HCT116 (cell line): ENCODE measurements at regions not wholly inside any gene's neighbourhood (a gene's known extent, or its start where the extent isn't known, plus 50 kb on each side); places are given as distances from the start of the nearest gene placed in this dataset.
"Not testable (repeated sequence)": the region's sequence is repeated elsewhere in the genome, so short reads cannot be mapped to it uniquely, and the experiment has no call there.

ENCODE experiments used
- ATAC-seq: fragments of 200-7000 bp; cut with Tn5 transposase; 2 replicates; pipeline ENCODE4 v1.9.1; 2020; ENCODE audit warnings: mild to moderate bottlenecking, moderate library complexity
- BruUV-seq: library from RNA; stranded (reverse); fragments of 400-500 nt; replicated peaks from 2 replicates; lab custom pipeline; 2021; lab: Mats Ljungman, UMichigan
- CTCF ChIA-PET: fragments of 300-600 bp; sonication (Branson Sonifier 250); formaldehyde crosslinking; loops from one replicate; lab custom pipeline; 2021; ENCODE audit warnings: antibody characterized with exemption; lab: Charles Lee
- POLR2A ChIA-PET: fragments of 300-600, 350-600 bp; sonication (Branson Sonifier 250); formaldehyde crosslinking; loops from one replicate; lab custom pipeline; 2021; ENCODE audit warnings: antibody characterized with exemption; lab: Charles Lee
- RAD21 ChIA-PET, 2 experiments: fragments of 300-600 bp; sonication (Branson Sonifier 250); formaldehyde crosslinking; loops; one replicate each; lab custom pipeline; 2023; ENCODE audit warnings: low total read pairs in 2 of 2; ENCODE audit not compliant: uncharacterized antibody in 2 of 2, unreplicated experiment in 2 of 2, low non-redundant PET in 1 of 2; lab: Charles Lee
- DNase-seq: peaks from one replicate; pipeline ENCODE4 v3.0.0-alpha.2; 2010; ENCODE audit warnings: low read depth, low spot score
- H2AFZ ChIP-seq: fragments of 200-600 bp; shearing (Covaris generic), sonication (generic); 2 replicates; pipeline ENCODE4 v1.6.1; 2017; ENCODE audit warnings: low read depth, mixed run types, mixed read lengths, antibody characterized with exemption, low read length; ENCODE audit not compliant: poor library complexity, severe bottlenecking
- H3K27ac ChIP-seq: 2 replicates; pipeline ENCODE4 v1.5.1; 2012; ENCODE audit warnings: low read depth, low read length
- H3K27me3 ChIP-seq: fragments of 200-600 bp; sonication (generic); 2 replicates; pipeline ENCODE4 v1.6.1; 2016; ENCODE audit warnings: mixed run types, low read length, mixed read lengths; ENCODE audit not compliant: insufficient read depth
- H3K36me3 ChIP-seq, 2 experiments: fragments of 200-500 bp in 1 of 2; fragments of 200-600 bp in 1 of 2; sonication (Bioruptor generic) in 1 of 2; sonication (generic) in 1 of 2; 2 replicates each; pipeline versions ENCODE4 v1.5.1 to v1.6.1; 2014 to 2016; ENCODE audit warnings: low read length in 2 of 2, inconsistent platforms in 1 of 2, mixed read lengths in 1 of 2, mixed run types in 1 of 2; ENCODE audit not compliant: insufficient read depth in 2 of 2, control insufficient read depth in 1 of 2
- H3K4me1 ChIP-seq, 2 experiments: fragments of 200-600 bp in 1 of 2; sonication (generic) in 1 of 2; 2 replicates each; pipeline versions ENCODE4 v1.5.1 to v1.6.1; 2012 to 2017; ENCODE audit warnings: low read length in 2 of 2, inconsistent platforms in 1 of 2, mild to moderate bottlenecking in 1 of 2, mixed read lengths in 1 of 2, mixed run types in 1 of 2, moderate library complexity in 1 of 2; ENCODE audit not compliant: insufficient read depth in 2 of 2, control insufficient read depth in 1 of 2
- H3K4me2 ChIP-seq: fragments of 200-600 bp; sonication (generic); 2 replicates; pipeline ENCODE4 v1.6.1; 2017; ENCODE audit warnings: mixed run types, low read length, mixed read lengths
- H3K4me3 ChIP-seq, 2 experiments: fragments of 200-600 bp in 1 of 2; sonication (generic) in 1 of 2; replicated peaks in 1 of 2; 2 replicates each; pipeline ENCODE4 v1.5.1; 2011 to 2016; ENCODE audit warnings: low read length in 2 of 2, control low read depth in 1 of 2, low read depth in 1 of 2, mild to moderate bottlenecking in 1 of 2, mixed read lengths in 1 of 2, mixed run types in 1 of 2
- H3K79me2 ChIP-seq: fragments of 200-600 bp; sonication (generic); 2 replicates; pipeline ENCODE4 v1.6.1; 2017; ENCODE audit warnings: mild to moderate bottlenecking, mixed run types, low read length, moderate library complexity, mixed read lengths; ENCODE audit not compliant: insufficient read depth
- H3K9ac ChIP-seq: fragments of 200-600 bp; sonication (generic); 2 replicates; pipeline ENCODE4 v1.6.1; 2016; ENCODE audit warnings: low read length, mixed read lengths
- H3K9me2 ChIP-seq: fragments of 200-600 bp; sonication (generic), shearing (Covaris generic); 2 replicates; pipeline ENCODE4 v1.6.1; 2017; ENCODE audit warnings: mixed run types, mild to moderate bottlenecking, moderate library complexity; ENCODE audit not compliant: insufficient read depth
- H3K9me3 ChIP-seq, 2 experiments: fragments of 200-500 bp in 1 of 2; fragments of 200-600 bp in 1 of 2; sonication (Bioruptor generic) in 1 of 2; sonication (generic) in 1 of 2; 2 replicates each; pipeline ENCODE4 v1.6.1; 2014 to 2017; ENCODE audit warnings: low read length in 2 of 2, mixed read lengths in 2 of 2, inconsistent platforms in 1 of 2, low read depth in 1 of 2, mild to moderate bottlenecking in 1 of 2, mixed run types in 1 of 2, moderate library complexity in 1 of 2; ENCODE audit not compliant: control insufficient read depth in 1 of 2, insufficient read depth in 1 of 2
- H4K20me1 ChIP-seq: fragments of 200-600 bp; sonication (generic), shearing (Covaris generic); 2 replicates; pipeline ENCODE4 v1.6.1; 2017; ENCODE audit warnings: mixed run types, mild to moderate bottlenecking, moderate library complexity; ENCODE audit not compliant: insufficient read depth
- CBX3 ChIP-seq: IDR thresholded peaks from 2 replicates; pipeline ENCODE4 v1.6.1; 2012; ENCODE audit warnings: low read depth
- CEBPB ChIP-seq: IDR thresholded peaks from 2 replicates; pipeline ENCODE4 v1.6.1; 2012; ENCODE audit warnings: low read depth
- EGR1 ChIP-seq: IDR thresholded peaks from 2 replicates; pipeline ENCODE4 v1.6.1; 2012; ENCODE audit warnings: low read depth
- ELF1 ChIP-seq: IDR thresholded peaks from 2 replicates; pipeline ENCODE4 v1.6.1; 2012; ENCODE audit warnings: low read depth, borderline replicate concordance
- EZH2 ChIP-seq: fragments of 200-600 bp; sonication (generic); IDR thresholded peaks from 2 replicates; pipeline ENCODE4 v1.6.1; 2017; ENCODE audit warnings: antibody characterized with exemption, mixed run types
- EZH2phosphoT487 ChIP-seq: fragments of 200-600 bp; IDR thresholded peaks from 2 replicates; pipeline ENCODE4 v1.6.1; 2018; ENCODE audit warnings: antibody characterized with exemption, borderline replicate concordance
- JUND ChIP-seq: IDR thresholded peaks from 2 replicates; pipeline ENCODE4 v1.6.1; 2012
- POLR2A ChIP-seq: IDR thresholded peaks from 2 replicates; pipeline ENCODE4 v1.7.0; 2011; ENCODE audit warnings: borderline replicate concordance; ENCODE audit not compliant: insufficient read depth, insufficient read length; ENCODE audit errors: extremely low read depth
- RAD21 ChIP-seq: IDR thresholded peaks from 2 replicates; pipeline ENCODE4 v1.6.1; 2012; ENCODE audit warnings: low read depth, mild to moderate bottlenecking
- SIN3A ChIP-seq: IDR thresholded peaks from 2 replicates; pipeline ENCODE4 v1.6.1; 2012; ENCODE audit warnings: low read depth
- SP1 ChIP-seq: IDR thresholded peaks from 2 replicates; pipeline ENCODE4 v1.6.1; 2012; ENCODE audit warnings: low read depth
- SRF ChIP-seq: IDR thresholded peaks from 2 replicates; pipeline ENCODE4 v1.6.1; 2012; ENCODE audit warnings: low read depth
- ZFX ChIP-seq: fragments of 450-650 bp; IDR thresholded peaks from 2 replicates; pipeline ENCODE4 v1.6.1; 2017
- ZNF274 ChIP-seq: fragments of 200-500 bp; sonication (Bioruptor generic); IDR thresholded peaks from 2 replicates; pipeline ENCODE4 v1.6.1; 2014; ENCODE audit warnings: mild to moderate bottlenecking, low read depth, low read length, inconsistent platforms
- intact Hi-C: fragments of 100-400 bp; cut with micrococcal nuclease; formaldehyde crosslinking; loops from 2 replicates; pipeline ENCODE4 v1.10.0; 2022
- TF ChIP-seq, protein P1 (sequence below): IDR thresholded peaks from 2 replicates; pipeline ENCODE4 v1.6.1; 2012
- TF ChIP-seq, protein P2 (sequence below): IDR thresholded peaks from 2 replicates; pipeline ENCODE4 v1.6.1; 2012
- TF ChIP-seq, protein P3 (sequence below): IDR thresholded peaks from 2 replicates; pipeline ENCODE4 v1.6.1; 2011; ENCODE audit warnings: mild to moderate bottlenecking, low read length, moderate library complexity; ENCODE audit not compliant: insufficient replicate concordance; ENCODE audit errors: extremely low read depth
- TF ChIP-seq, protein P4 (sequence below): IDR thresholded peaks from 2 replicates; pipeline ENCODE4 v1.6.1; 2012; ENCODE audit warnings: low read depth

DNA sequence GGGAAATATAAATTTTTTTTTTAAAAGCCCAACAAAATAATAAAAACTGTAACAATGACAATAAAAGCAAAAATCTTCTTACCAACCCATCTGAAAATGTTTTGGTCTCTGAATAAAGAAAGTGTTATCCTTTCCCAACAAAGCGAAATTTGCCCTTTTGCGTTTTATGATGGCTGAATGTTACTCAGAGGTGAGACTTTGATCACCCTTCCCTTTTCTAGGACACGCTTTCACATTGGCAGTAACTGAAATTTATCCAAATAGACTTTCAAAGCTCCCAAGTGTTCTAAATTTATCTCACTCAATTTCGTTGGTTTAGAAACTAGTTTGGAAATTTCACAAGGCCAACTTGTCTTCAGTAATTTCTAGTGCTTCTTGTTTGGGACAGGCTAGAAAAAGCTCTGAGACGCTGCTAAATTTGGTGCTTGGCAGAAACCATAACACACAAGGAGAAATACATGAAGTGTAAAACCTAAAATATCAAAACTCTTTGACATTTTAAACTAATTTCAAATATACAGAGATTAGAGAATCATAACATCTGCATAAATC lies 354.5 kb upstream of the CITED2 start:
- CTCF ChIA-PET = no interaction called here
- POLR2A ChIA-PET = no interaction called here
- no peak overlapping the region for H3K4me2 ChIP-seq

DNA sequence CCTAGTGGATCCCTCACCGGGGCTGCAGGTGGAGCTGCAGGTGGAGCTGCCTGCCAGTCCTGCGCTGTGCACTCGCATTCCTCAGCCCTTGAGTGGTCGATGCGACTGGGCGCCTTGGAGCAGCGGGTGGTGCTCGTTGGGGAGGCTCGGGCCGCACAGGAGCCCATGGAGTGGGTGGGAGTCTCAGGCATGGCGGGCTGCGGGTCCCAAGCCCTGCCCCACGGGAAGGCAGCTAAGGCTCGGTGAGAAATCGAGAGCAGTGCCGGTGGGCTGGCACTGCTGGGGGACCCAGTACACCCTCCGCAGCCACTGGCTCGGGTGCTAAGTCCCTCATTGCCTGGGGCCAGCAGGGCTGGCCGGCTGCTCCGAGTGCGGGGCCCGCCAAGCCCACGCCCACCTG lies 351.8 kb upstream of the CITED2 start:
- DNase-seq, H3K4me1 ChIP-seq, H3K9me3 ChIP-seq, H3K9me2 ChIP-seq, H3K4me2 ChIP-seq, H3K9ac ChIP-seq, CTCF ChIA-PET, H3K27me3 ChIP-seq, H4K20me1 ChIP-seq, H3K27ac ChIP-seq, RAD21 ChIA-PET, H3K79me2 ChIP-seq, H3K36me3 ChIP-seq, H2AFZ ChIP-seq, H3K4me3 ChIP-seq, intact Hi-C loops, ATAC-seq, POLR2A ChIA-PET, BruUV-seq: not testable (repeated sequence)

More for the DNA sequence above, 354.5 kb upstream of the CITED2 start:
- H3K9me3 ChIP-seq = no peaks in the 10 kb centered on the region
- RAD21 ChIA-PET = no interaction called here
- H3K9ac ChIP-seq = no peak overlapping the region
- no peaks in the 10 kb centered on the region for H3K36me3 ChIP-seq
- no peaks in the 10 kb centered on the region for H3K27me3 ChIP-seq
- intact Hi-C loops = no loop called here
- no peak overlapping the region for H3K4me3 ChIP-seq
- no peak for DNase-seq
- no peaks in the 10 kb centered on the region for H3K9me2 ChIP-seq
- no peaks in the 10 kb centered on the region for H4K20me1 ChIP-seq
- H3K79me2 ChIP-seq = no peaks in the 10 kb centered on the region
- H3K27ac ChIP-seq = no peak overlapping the region
- no peak for ATAC-seq
- BruUV-seq = no TSS peak
- no peak overlapping the region for H2AFZ ChIP-seq
- H3K4me1 ChIP-seq = peaks cover 0 to 9% of the 10 kb centered on the region in 2 experiments; a peak in 1 of 4 replicates
- TF ChIP-seq, protein P1, sequence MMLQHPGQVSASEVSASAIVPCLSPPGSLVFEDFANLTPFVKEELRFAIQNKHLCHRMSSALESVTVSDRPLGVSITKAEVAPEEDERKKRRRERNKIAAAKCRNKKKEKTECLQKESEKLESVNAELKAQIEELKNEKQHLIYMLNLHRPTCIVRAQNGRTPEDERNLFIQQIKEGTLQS = no peak
- TF ChIP-seq, protein P2, sequence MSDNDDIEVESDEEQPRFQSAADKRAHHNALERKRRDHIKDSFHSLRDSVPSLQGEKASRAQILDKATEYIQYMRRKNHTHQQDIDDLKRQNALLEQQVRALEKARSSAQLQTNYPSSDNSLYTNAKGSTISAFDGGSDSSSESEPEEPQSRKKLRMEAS = no peak
- TF ChIP-seq SIN3A (no peak), ZNF274 (no peak), CBX3 (no peak), EGR1 (no peak), RAD21 (no peak), SP1 (no peak), JUND (no peak), POLR2A (no peak), ELF1 (no peak), EZH2phosphoT487 (no peak), ZFX (no peak), EZH2 (no peak), SRF (no peak), CEBPB (no peak)
- TF ChIP-seq, protein P3, sequence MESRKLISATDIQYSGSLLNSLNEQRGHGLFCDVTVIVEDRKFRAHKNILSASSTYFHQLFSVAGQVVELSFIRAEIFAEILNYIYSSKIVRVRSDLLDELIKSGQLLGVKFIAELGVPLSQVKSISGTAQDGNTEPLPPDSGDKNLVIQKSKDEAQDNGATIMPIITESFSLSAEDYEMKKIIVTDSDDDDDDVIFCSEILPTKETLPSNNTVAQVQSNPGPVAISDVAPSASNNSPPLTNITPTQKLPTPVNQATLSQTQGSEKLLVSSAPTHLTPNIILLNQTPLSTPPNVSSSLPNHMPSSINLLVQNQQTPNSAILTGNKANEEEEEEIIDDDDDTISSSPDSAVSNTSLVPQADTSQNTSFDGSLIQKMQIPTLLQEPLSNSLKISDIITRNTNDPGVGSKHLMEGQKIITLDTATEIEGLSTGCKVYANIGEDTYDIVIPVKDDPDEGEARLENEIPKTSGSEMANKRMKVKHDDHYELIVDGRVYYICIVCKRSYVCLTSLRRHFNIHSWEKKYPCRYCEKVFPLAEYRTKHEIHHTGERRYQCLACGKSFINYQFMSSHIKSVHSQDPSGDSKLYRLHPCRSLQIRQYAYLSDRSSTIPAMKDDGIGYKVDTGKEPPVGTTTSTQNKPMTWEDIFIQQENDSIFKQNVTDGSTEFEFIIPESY = no peak
- TF ChIP-seq, protein P4, sequence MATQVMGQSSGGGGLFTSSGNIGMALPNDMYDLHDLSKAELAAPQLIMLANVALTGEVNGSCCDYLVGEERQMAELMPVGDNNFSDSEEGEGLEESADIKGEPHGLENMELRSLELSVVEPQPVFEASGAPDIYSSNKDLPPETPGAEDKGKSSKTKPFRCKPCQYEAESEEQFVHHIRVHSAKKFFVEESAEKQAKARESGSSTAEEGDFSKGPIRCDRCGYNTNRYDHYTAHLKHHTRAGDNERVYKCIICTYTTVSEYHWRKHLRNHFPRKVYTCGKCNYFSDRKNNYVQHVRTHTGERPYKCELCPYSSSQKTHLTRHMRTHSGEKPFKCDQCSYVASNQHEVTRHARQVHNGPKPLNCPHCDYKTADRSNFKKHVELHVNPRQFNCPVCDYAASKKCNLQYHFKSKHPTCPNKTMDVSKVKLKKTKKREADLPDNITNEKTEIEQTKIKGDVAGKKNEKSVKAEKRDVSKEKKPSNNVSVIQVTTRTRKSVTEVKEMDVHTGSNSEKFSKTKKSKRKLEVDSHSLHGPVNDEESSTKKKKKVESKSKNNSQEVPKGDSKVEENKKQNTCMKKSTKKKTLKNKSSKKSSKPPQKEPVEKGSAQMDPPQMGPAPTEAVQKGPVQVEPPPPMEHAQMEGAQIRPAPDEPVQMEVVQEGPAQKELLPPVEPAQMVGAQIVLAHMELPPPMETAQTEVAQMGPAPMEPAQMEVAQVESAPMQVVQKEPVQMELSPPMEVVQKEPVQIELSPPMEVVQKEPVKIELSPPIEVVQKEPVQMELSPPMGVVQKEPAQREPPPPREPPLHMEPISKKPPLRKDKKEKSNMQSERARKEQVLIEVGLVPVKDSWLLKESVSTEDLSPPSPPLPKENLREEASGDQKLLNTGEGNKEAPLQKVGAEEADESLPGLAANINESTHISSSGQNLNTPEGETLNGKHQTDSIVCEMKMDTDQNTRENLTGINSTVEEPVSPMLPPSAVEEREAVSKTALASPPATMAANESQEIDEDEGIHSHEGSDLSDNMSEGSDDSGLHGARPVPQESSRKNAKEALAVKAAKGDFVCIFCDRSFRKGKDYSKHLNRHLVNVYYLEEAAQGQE = no peak
